NCI-H1092 (cell line): ENCODE measurements at regions not wholly inside any gene's neighbourhood (a gene's known extent, or its start where the extent isn't known, plus 50 kb on each side); places are given as distances from the start of the nearest gene placed in this dataset.

Experiments
- DNase-seq: peaks from one replicate; lab custom pipeline; 2025; lab: John Stamatoyannopoulos, UW

DNA sequence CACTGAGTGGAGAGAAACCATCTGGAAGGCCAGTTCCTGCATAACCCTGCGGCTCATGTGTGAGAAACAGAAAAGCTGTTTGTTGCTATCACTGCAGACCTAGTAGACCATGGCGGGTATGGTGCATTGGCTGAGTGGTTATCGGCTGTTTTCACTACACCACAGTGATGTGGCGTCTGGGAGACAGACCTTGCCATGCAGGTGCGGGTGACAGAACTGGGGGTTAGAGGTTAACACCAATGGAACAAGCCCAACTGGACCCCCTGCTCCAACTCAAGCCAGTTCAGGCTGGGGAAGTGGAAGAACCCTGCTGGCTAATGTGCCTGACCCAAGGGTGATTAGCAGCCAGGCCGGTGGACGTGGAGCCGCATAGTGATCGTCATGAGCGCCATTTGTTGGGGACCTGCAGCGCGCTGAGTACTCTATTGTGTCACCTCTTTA is 91.9 kb downstream of the IRF8 start:
- DNase-seq, result no peak

DNA sequence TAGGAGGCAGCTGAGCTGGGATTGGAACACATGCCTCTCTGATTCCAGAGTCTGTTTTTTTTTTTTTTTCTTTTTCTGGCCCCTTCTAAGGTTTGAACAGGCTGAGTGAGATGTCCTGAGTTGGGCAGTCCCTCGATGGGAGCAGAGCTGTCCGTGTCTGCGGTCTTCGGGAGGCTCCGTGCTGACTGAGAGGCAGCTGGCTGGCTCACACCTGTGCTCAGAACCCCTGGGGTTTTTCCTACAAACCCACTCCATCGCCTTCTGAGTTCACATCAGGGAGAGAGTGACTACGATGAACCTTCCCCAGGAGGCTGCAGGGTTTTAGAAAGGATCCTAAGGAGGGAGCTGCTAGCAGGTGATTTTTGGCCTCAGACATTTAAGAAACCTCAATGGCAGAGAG is 92.5 kb downstream of the IRF8 start:
- DNase-seq, result no peak

GRCh38 chr16:85991856-85992255 is 92.9 kb downstream of the IRF8 start:
- no peak for DNase-seq

DNA sequence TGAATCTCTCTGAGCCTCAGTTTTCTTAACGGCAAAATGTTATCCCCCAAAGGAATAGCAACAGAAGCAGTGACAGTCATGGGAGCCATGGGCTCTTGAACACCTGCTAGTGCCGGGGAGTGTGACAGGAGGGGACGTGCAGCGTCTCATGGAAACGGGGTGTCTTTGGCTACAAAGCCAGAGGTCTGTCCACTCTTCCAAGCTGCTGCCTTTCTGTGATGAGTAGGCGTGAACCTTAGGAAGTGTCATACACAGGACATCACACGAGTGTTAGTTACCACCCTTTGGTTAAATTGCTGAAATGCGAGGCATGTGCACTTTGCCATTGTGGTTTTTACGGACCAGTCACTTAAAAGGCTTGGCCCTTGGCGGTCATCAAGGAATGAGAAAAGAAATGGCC is 93.4 kb downstream of the IRF8 start:
- no peak for DNase-seq

DNA sequence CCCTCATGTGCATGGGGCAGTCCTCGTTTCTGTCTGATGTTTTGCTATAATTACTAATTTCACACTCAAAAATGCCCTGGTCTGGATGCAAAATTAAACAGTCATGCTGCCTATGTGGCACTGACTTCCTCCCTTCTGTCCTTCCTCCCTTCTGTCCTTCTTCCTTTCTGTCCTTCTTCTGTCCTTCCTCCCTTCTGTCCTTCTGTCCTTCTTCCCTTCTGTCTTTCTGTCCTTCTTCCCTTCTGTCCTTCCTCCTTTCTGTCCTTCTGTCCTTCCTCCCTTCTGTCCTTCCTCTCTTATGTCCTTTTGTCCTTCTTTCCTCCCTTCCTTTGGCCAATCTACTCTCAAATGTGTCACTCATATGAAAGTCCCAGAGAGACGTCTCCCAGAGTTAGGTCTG is 93.8 kb downstream of the IRF8 start:
- DNase-seq, result no peak

DNA sequence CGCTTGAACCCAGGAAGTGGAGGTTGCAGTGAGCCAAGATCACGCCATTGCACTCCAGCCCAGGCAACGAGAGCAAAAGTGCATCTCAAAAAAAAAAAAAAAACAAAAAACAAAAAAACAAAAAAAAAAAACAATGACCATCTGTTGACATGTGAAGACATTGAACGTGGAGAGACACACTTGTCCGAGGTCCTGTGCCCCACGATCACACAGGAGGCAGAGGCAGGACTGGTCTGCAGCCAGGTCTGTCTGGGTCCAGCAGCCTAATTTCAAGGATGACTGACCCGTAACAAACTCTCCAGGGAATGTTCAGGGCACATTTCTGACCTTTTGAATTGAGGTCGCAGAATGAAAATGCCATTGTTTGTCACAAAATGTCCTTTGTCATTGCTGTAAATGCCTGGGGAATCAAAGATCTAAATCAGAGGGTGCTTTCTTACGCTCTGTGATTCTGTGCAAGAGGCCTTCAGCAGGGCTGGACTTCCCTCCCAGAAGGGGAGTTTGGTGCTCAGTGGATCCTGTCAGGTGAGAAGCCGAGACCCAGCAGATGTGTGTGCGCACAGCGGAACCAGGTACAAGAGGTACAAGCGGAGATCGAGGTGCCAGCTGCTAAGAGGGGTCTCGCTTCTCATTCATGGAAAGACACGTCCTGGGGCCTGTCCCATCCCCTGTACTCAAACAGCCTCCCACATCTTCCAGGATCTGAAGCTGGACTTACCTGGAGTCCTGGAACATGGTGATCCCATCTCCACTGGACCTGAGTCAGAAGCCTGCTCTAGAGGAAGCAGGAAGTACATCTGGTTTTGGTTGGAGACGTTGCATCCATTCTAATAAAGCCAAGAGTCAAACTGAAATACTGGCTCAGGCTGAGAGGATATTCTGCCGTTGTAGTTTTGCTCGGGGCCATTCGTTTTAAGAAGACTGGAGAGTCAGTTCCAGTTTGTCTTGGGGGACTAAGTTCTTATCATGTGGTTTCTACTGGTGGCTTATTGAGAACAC is 95.8 kb downstream of the IRF8 start:
- no peak for DNase-seq

- no peak for DNase-seq
Observed at GRCh38 chr16:85995541-85996423, 96.8 kb downstream of the IRF8 start.

DNA sequence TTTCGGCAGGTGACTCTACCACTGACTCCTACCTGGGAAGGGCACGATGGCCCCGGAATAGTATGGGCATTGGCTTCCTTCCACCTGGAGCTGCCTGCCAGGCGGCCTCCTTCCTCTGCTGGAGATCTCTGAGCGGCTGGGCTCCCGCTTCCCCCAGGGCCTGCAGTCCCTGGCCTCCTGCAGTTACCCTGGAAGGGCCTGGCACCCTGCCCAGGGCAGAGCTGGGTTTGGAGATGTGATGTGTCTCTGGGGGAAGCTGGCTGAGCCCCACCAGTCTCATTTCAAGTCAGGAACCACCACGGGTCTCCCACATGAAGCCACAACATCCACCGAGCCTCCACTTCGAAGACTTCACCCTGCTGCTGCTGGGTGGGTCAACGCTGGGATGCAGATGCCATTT is 97.9 kb downstream of the IRF8 start:
- DNase-seq, result no peak

GRCh38 chr16:85998171-85998867 is 99.4 kb downstream of the IRF8 start:
- no peak for DNase-seq

GRCh38 chr16:85998868-85999729 is 100.1 kb downstream of the IRF8 start:
- DNase-seq, result no peak

DNA sequence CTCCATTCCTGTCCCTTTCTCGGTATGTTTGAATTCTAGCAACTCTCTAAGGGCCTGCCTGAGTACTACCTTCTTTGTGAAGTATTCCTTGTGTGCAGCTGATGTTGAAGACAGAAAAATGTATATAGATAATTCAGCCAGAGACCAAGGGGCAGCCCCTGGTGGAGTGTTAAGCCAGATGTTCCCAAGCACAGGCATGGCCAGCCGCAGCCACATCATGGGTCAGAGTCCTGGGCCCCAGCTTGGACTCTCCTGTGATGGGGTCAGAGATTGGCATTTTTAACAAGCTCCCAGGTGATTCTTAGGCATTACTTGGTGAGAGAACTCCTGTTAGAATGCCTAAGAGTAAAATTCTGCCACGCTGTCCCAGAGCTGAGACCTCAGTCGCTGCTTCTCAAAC is 100.8 kb downstream of the IRF8 start:
- DNase-seq, result no peak

DNA sequence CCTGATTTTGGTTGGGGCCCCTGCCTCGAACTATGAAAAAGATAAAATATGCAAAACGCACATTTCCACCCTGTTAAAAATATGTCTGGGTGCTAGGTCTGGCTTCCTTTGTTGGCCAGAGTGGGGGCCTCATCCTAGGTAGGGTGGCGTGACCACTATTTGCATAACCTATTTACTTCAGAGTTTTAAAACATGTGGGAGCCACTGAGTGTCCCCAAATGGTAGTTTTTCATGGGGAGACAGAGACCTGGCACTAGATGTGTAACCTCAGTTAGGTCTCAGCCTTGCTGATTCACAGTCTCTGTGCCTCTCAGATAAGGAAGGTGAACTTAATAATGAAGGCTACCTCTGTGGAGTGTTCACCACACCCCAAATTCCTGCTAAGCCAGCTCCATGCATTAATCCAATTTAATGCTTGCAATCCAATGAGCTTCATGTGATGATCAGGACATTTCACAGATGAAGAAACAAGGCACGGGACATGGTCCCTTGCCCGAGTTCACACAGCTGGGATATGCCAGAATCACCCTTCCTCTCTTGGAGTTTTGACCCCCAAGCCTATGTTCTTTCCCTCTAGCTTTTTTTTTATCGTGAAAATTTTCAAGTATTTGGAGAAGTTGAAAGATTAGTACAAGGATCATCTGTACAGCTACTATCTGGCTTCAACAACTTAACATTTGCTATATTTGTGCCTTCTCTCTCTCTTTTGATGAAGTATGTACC is 103.4 kb downstream of the IRF8 start:
- DNase-seq, result no peak

GRCh38 chr16:86007524-86007923 is 108.6 kb downstream of the IRF8 start:
- DNase-seq, result no peak

DNA sequence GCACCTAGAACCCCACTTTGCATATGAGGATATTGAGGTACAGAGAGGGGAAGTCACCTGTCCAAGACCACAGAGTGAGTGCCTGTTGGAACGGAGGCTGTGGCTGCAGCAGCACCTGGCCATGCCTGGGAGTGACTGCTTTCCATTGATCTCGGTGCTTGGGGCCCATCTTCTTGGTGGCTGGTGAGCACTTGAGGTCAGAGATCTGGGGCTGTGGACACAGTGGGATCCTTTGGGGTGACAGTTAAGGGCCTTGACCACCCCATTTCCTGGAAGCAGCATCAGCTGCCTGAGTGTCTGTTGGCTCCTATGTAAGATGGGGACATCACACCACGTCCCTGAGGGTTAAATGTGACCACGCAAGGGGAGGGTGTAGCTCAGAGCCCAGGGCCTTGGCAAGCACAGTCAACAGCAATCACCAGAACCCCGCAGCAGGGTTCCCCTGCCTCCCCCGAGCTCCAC is 111.7 kb downstream of the IRF8 start:
- DNase-seq, result no peak

- no peak for DNase-seq
Observed at GRCh38 chr16:86011532-86011931, 112.6 kb downstream of the IRF8 start.

DNA sequence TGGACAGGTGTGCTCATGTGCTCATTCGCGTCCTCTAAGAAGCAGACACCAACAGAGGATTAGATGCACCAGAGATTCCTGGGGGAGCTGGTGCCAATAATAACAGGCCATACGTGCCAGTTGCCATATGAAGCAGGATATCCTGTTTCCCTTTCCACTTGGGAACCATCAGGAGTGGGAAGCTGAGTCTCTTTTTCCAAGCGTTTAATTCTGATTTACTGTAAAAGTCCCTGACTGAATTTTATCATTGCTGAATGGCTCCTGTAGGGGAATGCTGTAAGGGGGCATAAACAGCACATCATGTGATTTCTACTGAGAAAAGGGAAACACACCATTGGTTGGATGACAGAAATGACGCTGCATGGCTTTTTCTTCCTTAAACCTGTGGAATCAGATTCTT is 113.3 kb downstream of the IRF8 start:
- no peak for DNase-seq

- no peak for DNase-seq
Observed at GRCh38 chr16:86013867-86014266, 114.9 kb downstream of the IRF8 start.

DNA sequence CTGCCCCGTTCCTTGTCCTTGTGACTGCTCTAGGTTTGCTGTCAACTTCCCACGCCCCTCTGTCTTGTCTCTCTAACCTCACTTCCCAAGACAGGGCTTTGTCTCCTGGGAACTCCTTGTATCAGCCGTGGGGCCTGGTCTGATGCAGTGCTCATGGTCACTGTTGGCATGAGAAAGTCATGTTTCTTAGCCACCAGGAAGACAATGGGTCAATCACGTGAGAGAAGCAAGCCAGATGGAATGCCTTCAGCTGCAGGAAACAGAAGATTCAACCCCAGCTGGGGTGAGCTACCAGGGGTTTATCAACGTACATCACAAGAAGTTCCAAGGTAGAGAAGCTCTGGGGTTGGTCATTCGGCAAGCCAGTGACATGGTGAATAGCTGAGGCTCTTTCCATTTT is 116.6 kb downstream of the IRF8 start:
- DNase-seq, result no peak

- DNase-seq, result peak; percentile 24
Observed at GRCh38 chr16:86016201-86016965, 117.4 kb downstream of the IRF8 start.

DNA sequence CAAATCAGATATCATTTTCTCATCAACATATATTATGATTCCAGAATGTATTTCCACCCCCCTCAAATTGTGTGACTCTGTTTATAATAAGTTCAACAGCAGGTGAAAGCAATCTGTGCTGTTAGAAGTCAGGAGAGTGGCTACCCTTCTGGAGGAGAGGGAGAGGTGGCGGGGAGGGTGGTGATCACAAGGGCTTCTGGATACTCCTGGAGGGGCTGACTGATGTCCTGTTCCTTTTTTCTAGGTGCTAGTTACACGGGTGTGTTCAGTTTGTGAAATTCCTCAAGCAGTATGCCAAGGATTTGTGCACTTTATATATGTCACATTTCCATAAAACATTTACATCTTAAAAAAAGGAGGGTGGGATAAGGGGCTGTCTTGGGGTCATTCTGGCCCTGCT is 119.1 kb downstream of the IRF8 start:
- DNase-seq, result no peak
